H9 (cell line): ENCODE measurements at regions not wholly inside any gene's neighbourhood (a gene's known extent, or its start where the extent isn't known, plus 50 kb on each side); places are given as distances from the start of the nearest gene placed in this dataset.
"Not testable (repeated sequence)": the region's sequence is repeated elsewhere in the genome, so short reads cannot be mapped to it uniquely, and the experiment has no call there.

Experiments used
- DNase-seq: peaks from one replicate; pipeline ENCODE4 v3.0.0-alpha.2; 2017
- H2AFZ ChIP-seq: one replicate; pipeline ENCODE4 v1.6.1; 2013; ENCODE audit warnings: mild to moderate bottlenecking, low read length, control low read depth, moderate library complexity
- H2AK5ac ChIP-seq: 2 replicates; pipeline ENCODE4 v1.6.1; 2013; ENCODE audit warnings: low read length, control low read depth, mixed read lengths; ENCODE audit not compliant: insufficient read length
- H2BK120ac ChIP-seq: one replicate; pipeline ENCODE4 v1.6.1; 2013; ENCODE audit warnings: low read depth, mild to moderate bottlenecking, low read length, control low read depth, inconsistent platforms; ENCODE audit not compliant: poor library complexity, severe bottlenecking
- H2BK12ac ChIP-seq: 2 replicates; pipeline ENCODE4 v1.6.1; 2013; ENCODE audit warnings: low read length, control low read depth, mixed read lengths, low read depth; ENCODE audit not compliant: insufficient read length
- H2BK15ac ChIP-seq: 2 replicates; pipeline ENCODE4 v1.6.1; 2013; ENCODE audit warnings: low read depth, low read length, control low read depth
- H2BK20ac ChIP-seq: one replicate; pipeline ENCODE4 v1.6.1; 2013; ENCODE audit warnings: low read depth, mild to moderate bottlenecking, low read length, control low read depth, inconsistent platforms; ENCODE audit not compliant: poor library complexity, severe bottlenecking
- H2BK5ac ChIP-seq: 2 replicates; pipeline ENCODE4 v1.6.1; 2013; ENCODE audit warnings: low read length, control low read depth, mixed read lengths; ENCODE audit not compliant: insufficient read length
- H3K14ac ChIP-seq: 2 replicates; pipeline ENCODE4 v1.6.1; 2013; ENCODE audit warnings: low read length, control low read depth; ENCODE audit not compliant: insufficient read depth
- H3K18ac ChIP-seq: 2 replicates; pipeline ENCODE4 v1.6.1; 2013; ENCODE audit warnings: low read depth, mild to moderate bottlenecking, mixed read lengths, low read length, control low read depth; ENCODE audit not compliant: insufficient read length
- H3K23ac ChIP-seq: 2 replicates; pipeline ENCODE4 v1.6.1; 2013; ENCODE audit warnings: low read length, control low read depth, mixed read lengths, low read depth; ENCODE audit not compliant: insufficient read length
- H3K23me2 ChIP-seq: 2 replicates; pipeline ENCODE4 v1.6.1; 2013; ENCODE audit warnings: low read depth, mild to moderate bottlenecking, mixed read lengths, low read length, control low read depth; ENCODE audit not compliant: insufficient read length, poor library complexity, severe bottlenecking
- H3K27ac ChIP-seq: 2 replicates; pipeline ENCODE4 v1.5.1; 2013; ENCODE audit warnings: low read length, control low read depth, mixed read lengths, low read depth; ENCODE audit not compliant: insufficient read length
- H3K27me3 ChIP-seq: 2 replicates; pipeline ENCODE4 v1.6.1; 2013; ENCODE audit warnings: low read length, control low read depth, inconsistent platforms; ENCODE audit not compliant: insufficient read depth
- H3K4ac ChIP-seq: 2 replicates; pipeline ENCODE4 v1.6.1; 2013; ENCODE audit warnings: low read depth, mild to moderate bottlenecking, control low read depth, inconsistent platforms, low read length, moderate library complexity
- H3K4me1 ChIP-seq: 2 replicates; pipeline ENCODE4 v1.6.1; 2013; ENCODE audit warnings: low read length, control low read depth, inconsistent platforms; ENCODE audit not compliant: insufficient read depth
- H3K4me2 ChIP-seq: 2 replicates; pipeline ENCODE4 v1.6.1; 2013; ENCODE audit warnings: low read length, control low read depth, mixed read lengths; ENCODE audit not compliant: insufficient read length, insufficient read depth
- H3K56ac ChIP-seq: 2 replicates; pipeline ENCODE4 v1.6.1; 2013; ENCODE audit warnings: low read depth, mild to moderate bottlenecking, mixed read lengths, low read length, control low read depth; ENCODE audit not compliant: insufficient read length
- H3K79me1 ChIP-seq: 2 replicates; pipeline ENCODE4 v1.6.1; 2013; ENCODE audit warnings: low read depth, mild to moderate bottlenecking, moderate library complexity, low read length, control low read depth, inconsistent platforms; ENCODE audit not compliant: insufficient read depth, poor library complexity, severe bottlenecking
- H3K79me2 ChIP-seq: 2 replicates; pipeline ENCODE4 v1.6.1; 2013; ENCODE audit warnings: low read length, control low read depth, inconsistent platforms; ENCODE audit not compliant: insufficient read depth
- H3K9ac ChIP-seq: 2 replicates; pipeline ENCODE4 v1.6.1; 2013; ENCODE audit warnings: low read length, control low read depth, mixed read lengths; ENCODE audit not compliant: insufficient read length; ENCODE audit errors: extremely low read depth
- H3K9me3 ChIP-seq: one replicate; pipeline ENCODE4 v1.6.1; 2013; ENCODE audit warnings: low read depth, low read length, inconsistent platforms; ENCODE audit not compliant: control insufficient read depth
- H3T11ph ChIP-seq: one replicate; pipeline ENCODE4 v1.6.1; 2013; ENCODE audit warnings: mild to moderate bottlenecking, low read length, control low read depth, inconsistent platforms
- H4K20me1 ChIP-seq: one replicate; pipeline ENCODE4 v1.6.1; 2013; ENCODE audit not compliant: control insufficient read depth, insufficient read length, insufficient read depth
- H4K5ac ChIP-seq: 2 replicates; pipeline ENCODE4 v1.6.1; 2013; ENCODE audit warnings: low read depth, mild to moderate bottlenecking, mixed read lengths, low read length, control low read depth; ENCODE audit not compliant: insufficient read length
- H4K8ac ChIP-seq: replicated peaks from 2 replicates; pipeline ENCODE4 v1.6.1; 2013; ENCODE audit warnings: low read length, control low read depth, mixed read lengths, low read depth; ENCODE audit not compliant: insufficient read length
- H4K91ac ChIP-seq: 2 replicates; pipeline ENCODE4 v1.6.1; 2013; ENCODE audit warnings: low read depth, mild to moderate bottlenecking, moderate library complexity, mixed read lengths, low read length, control low read depth; ENCODE audit not compliant: insufficient read length
- H3K27ac Mint-ChIP-seq, 3 experiments: 2 replicates in 2 of 3; 3 replicates in 1 of 3; pipeline ENCODE4 v1.8.0; 2020 to 2021; ENCODE audit warnings: mixed read lengths in 3 of 3, mild to moderate bottlenecking in 1 of 3, moderate library complexity in 1 of 3
- H3K27me3 Mint-ChIP-seq: 2 replicates; pipeline ENCODE4 v1.8.0; 2021; ENCODE audit warnings: low read depth, mild to moderate bottlenecking, moderate library complexity, mixed read lengths
- H3K36me3 Mint-ChIP-seq, 3 experiments: 2 replicates in 2 of 3; 3 replicates in 1 of 3; pipeline ENCODE4 v1.8.0; 2020 to 2021; ENCODE audit warnings: low read depth in 3 of 3, mixed read lengths in 3 of 3; ENCODE audit not compliant: insufficient read depth in 1 of 3
- H3K4me1 Mint-ChIP-seq, 2 experiments: 2 replicates each; pipeline ENCODE4 v1.8.0; 2020; ENCODE audit warnings: mixed read lengths in 2 of 2
- H3K4me3 Mint-ChIP-seq, 2 experiments: 2 replicates in 1 of 2; 3 replicates in 1 of 2; pipeline ENCODE4 v1.8.0; 2020 to 2021; ENCODE audit warnings: mild to moderate bottlenecking in 2 of 2, mixed read lengths in 2 of 2, moderate library complexity in 1 of 2
- H3K9me3 Mint-ChIP-seq, 2 experiments: 2 replicates in 1 of 2; 3 replicates in 1 of 2; pipeline ENCODE4 v1.8.0; 2020; ENCODE audit warnings: mild to moderate bottlenecking in 2 of 2, mixed read lengths in 2 of 2, moderate library complexity in 1 of 2
- WGBS: extraction: QIAGEN DNeasy Blood & Tissue Kit; methylation state at CpG from one replicate; pipeline ENCODE4 v1.1.7; 2013; ENCODE audit warnings: missing lambda C conversion rate, low lambda C conversion rate, mixed read lengths; ENCODE audit not compliant: insufficient read length; ENCODE audit errors: extremely low coverage; 5-methylcytosine and 5-hydroxymethylcytosine counted together

GRCh38 chr2:90010442-90011100 lies 1319.1 kb downstream of the RPIA start:
- H2BK5ac ChIP-seq, H2BK20ac ChIP-seq, H2AK5ac ChIP-seq, H3T11ph ChIP-seq, H2BK15ac ChIP-seq, H3K79me2 ChIP-seq, H3K27me3 Mint-ChIP-seq, H2BK12ac ChIP-seq, H4K91ac ChIP-seq, H4K8ac ChIP-seq, H3K27me3 ChIP-seq, H2BK120ac ChIP-seq, H3K56ac ChIP-seq, H3K18ac ChIP-seq, DNase-seq, H3K27ac Mint-ChIP-seq, H3K36me3 Mint-ChIP-seq, H4K5ac ChIP-seq, H3K9ac ChIP-seq, H2AFZ ChIP-seq, H3K4ac ChIP-seq, H3K4me1 ChIP-seq, H4K20me1 ChIP-seq, H3K79me1 ChIP-seq, H3K27ac ChIP-seq, H3K14ac ChIP-seq, H3K4me1 Mint-ChIP-seq, H3K4me3 Mint-ChIP-seq, H3K4me2 ChIP-seq, H3K23ac ChIP-seq, H3K9me3 ChIP-seq, H3K23me2 ChIP-seq: not testable (repeated sequence)
- WGBS = no CpG with 5 or more reads among the region's 4 CpGs
- H3K9me3 Mint-ChIP-seq = peaks cover 21 to 28% of the 10 kb centered on the region in 2 experiments

- not testable (repeated sequence) for H3K27me3 Mint-ChIP-seq, H3K27ac Mint-ChIP-seq, H3K79me2 ChIP-seq, DNase-seq, H3K14ac ChIP-seq, H2BK20ac ChIP-seq, H3K9me3 ChIP-seq, H2AFZ ChIP-seq, H3K23me2 ChIP-seq, H3K18ac ChIP-seq, H2BK12ac ChIP-seq, H3K4me1 ChIP-seq, H4K20me1 ChIP-seq, H3K4me1 Mint-ChIP-seq, H2BK15ac ChIP-seq, H3K79me1 ChIP-seq, H4K5ac ChIP-seq, H3K4ac ChIP-seq, H3T11ph ChIP-seq, H3K27ac ChIP-seq, H3K27me3 ChIP-seq, H3K9ac ChIP-seq, H3K56ac ChIP-seq, H3K23ac ChIP-seq, H3K4me3 Mint-ChIP-seq, H3K36me3 Mint-ChIP-seq, H4K91ac ChIP-seq, H2BK120ac ChIP-seq, H4K8ac ChIP-seq, H2BK5ac ChIP-seq, H2AK5ac ChIP-seq, H3K4me2 ChIP-seq
- peaks cover 23 to 30% of the 10 kb centered on the region in 2 experiments for H3K9me3 Mint-ChIP-seq
These were observed 1319.6 kb downstream of the RPIA start for GRCh38 chr2:90011101-90011443.
